ENCODE measurements at regions not wholly inside any gene's neighbourhood (a gene's known extent, or its start where the extent isn't known, plus 50 kb on each side); places are given as distances from the start of the nearest gene placed in this dataset.

GRCh38 chr2:217656316-217656715 lies 346.5 kb downstream of the TNS1 start:
- CTCF ChIA-PET (ENCODE audit: unreplicated experiment), result no interaction called here
- no peaks in the 10 kb centered on the region for H3K79me2 ChIP-seq (ENCODE audit: insufficient read depth, low read depth, low read length)
- no peaks in the 10 kb centered on the region for H3K36me3 ChIP-seq (ENCODE audit: insufficient read depth, low read length)
- H3K4me2 ChIP-seq (ENCODE audit: low read length), result no peak overlapping the region
- DNase-seq (ENCODE audit: low spot score), result no peak
- no peaks in the 10 kb centered on the region for H3K9me3 ChIP-seq (ENCODE audit: low read length)
- H3K4me3 ChIP-seq (ENCODE audit: low read depth, low read length, poor library complexity, severe bottlenecking), result no peak overlapping the region
- H3K27ac ChIP-seq (ENCODE audit: low read depth, low read length, poor library complexity, severe bottlenecking), result no peak overlapping the region
- intact Hi-C loops (cut with micrococcal nuclease; ENCODE audit: unreplicated experiment), result no loop called here
- no TSS peak for BruUV-seq (replicated peaks)
- no peaks in the 10 kb centered on the region for H3K4me1 ChIP-seq (ENCODE audit: insufficient read depth, low read length, poor library complexity, severe bottlenecking)
- H2AFZ ChIP-seq (ENCODE audit: low read length), result no peak overlapping the region
- no peaks in the 10 kb centered on the region for H4K20me1 ChIP-seq (ENCODE audit: insufficient read depth, low read length)
- POLR2A ChIA-PET, result interaction anchor here (0.9 to 1.0 kb wide), 2 partner anchors 10 to 25 kb away, joined by 3 read pairs; no protein-coding TSS in a partner anchor
- H3K9me2 ChIP-seq (ENCODE audit: insufficient read depth, low read length), result no peaks in the 10 kb centered on the region
- TF ChIP-seq EZH2phosphoT487 (IDR thresholded peaks at IDR 0.05; ENCODE audit: borderline replicate concordance, low read depth, low read length), result no peak
- no peak for TF ChIP-seq CTCF (conservative IDR thresholded peaks at IDR 0.05; ENCODE audit: low read length)

GRCh38 chr2:217655651-217656050 lies 347.1 kb downstream of the TNS1 start:
- Histone ChIP-seq H3K4me1 (ENCODE audit: insufficient read depth, low read length, poor library complexity, severe bottlenecking) (no peaks in the 10 kb centered on the region), H3K4me2 (ENCODE audit: low read length) (no peak overlapping the region), H3K79me2 (ENCODE audit: insufficient read depth, low read depth, low read length) (no peaks in the 10 kb centered on the region), H3K9me3 (ENCODE audit: low read length) (no peaks in the 10 kb centered on the region), H2AFZ (ENCODE audit: low read length) (no peak overlapping the region), H3K27ac (ENCODE audit: low read depth, low read length, poor library complexity, severe bottlenecking) (no peak overlapping the region), H3K36me3 (ENCODE audit: insufficient read depth, low read length) (no peaks in the 10 kb centered on the region), H3K9me2 (ENCODE audit: insufficient read depth, low read length) (no peaks in the 10 kb centered on the region), H4K20me1 (ENCODE audit: insufficient read depth, low read length) (no peaks in the 10 kb centered on the region), H3K4me3 (ENCODE audit: low read depth, low read length, poor library complexity, severe bottlenecking) (no peak overlapping the region)
- ChIA-PET CTCF (ENCODE audit: unreplicated experiment) (interaction anchor here (1.7 kb wide), 1 partner anchor 11 kb away, joined by 4 read pairs; no protein-coding TSS in a partner anchor), POLR2A (interaction anchor here (0.6 to 1.0 kb wide), 2 partner anchors 10 to 90 kb away, joined by 3 read pairs; no protein-coding TSS in a partner anchor)
- TF ChIP-seq EZH2phosphoT487 (IDR thresholded peaks at IDR 0.05; ENCODE audit: borderline replicate concordance, low read depth, low read length), result no peak
- no peak for TF ChIP-seq CTCF (conservative IDR thresholded peaks at IDR 0.05; ENCODE audit: low read length)
- no peak for DNase-seq (ENCODE audit: low spot score)
- intact Hi-C loops (cut with micrococcal nuclease; ENCODE audit: unreplicated experiment), result no loop called here
- BruUV-seq (replicated peaks), result no TSS peak

GRCh38 chr2:217654168-217654567 lies 348.6 kb downstream of the TNS1 start:
- Histone ChIP-seq H2AFZ (ENCODE audit: low read length) (no peak overlapping the region), H4K20me1 (ENCODE audit: insufficient read depth, low read length) (no peaks in the 10 kb centered on the region), H3K27ac (ENCODE audit: low read depth, low read length, poor library complexity, severe bottlenecking) (no peak overlapping the region), H3K4me3 (ENCODE audit: low read depth, low read length, poor library complexity, severe bottlenecking) (no peak overlapping the region), H3K36me3 (ENCODE audit: insufficient read depth, low read length) (no peaks in the 10 kb centered on the region), H3K9me3 (ENCODE audit: low read length) (no peaks in the 10 kb centered on the region), H3K4me2 (ENCODE audit: low read length) (no peak overlapping the region), H3K4me1 (ENCODE audit: insufficient read depth, low read length, poor library complexity, severe bottlenecking) (no peaks in the 10 kb centered on the region), H3K9me2 (ENCODE audit: insufficient read depth, low read length) (no peaks in the 10 kb centered on the region), H3K79me2 (ENCODE audit: insufficient read depth, low read depth, low read length) (no peaks in the 10 kb centered on the region)
- no peak for TF ChIP-seq CTCF (conservative IDR thresholded peaks at IDR 0.05; ENCODE audit: low read length)
- TF ChIP-seq EZH2phosphoT487 (IDR thresholded peaks at IDR 0.05; ENCODE audit: borderline replicate concordance, low read depth, low read length), result no peak
- ChIA-PET CTCF (ENCODE audit: unreplicated experiment) (interaction anchor here (1.7 kb wide), 1 partner anchor 12 kb away, joined by 4 read pairs; no protein-coding TSS in a partner anchor), POLR2A (interaction anchor here (0.6 kb wide), 1 partner anchor 17 kb away, joined by 3 read pairs; no protein-coding TSS in a partner anchor)
- no peak for DNase-seq (ENCODE audit: low spot score)
- no TSS peak for BruUV-seq (replicated peaks)
- intact Hi-C loops (cut with micrococcal nuclease; ENCODE audit: unreplicated experiment), result no loop called here
